Stomach smooth muscle (tissue), 2 donors: ENCODE measurements at regions not wholly inside any gene's neighbourhood (a gene's known extent, or its start where the extent isn't known, plus 50 kb on each side); places are given as distances from the start of the nearest gene placed in this dataset.
"Not testable (repeated sequence)": the region's sequence is repeated elsewhere in the genome, so short reads cannot be mapped to it uniquely, and the experiment has no call there.

Experiments used
- H3K27ac ChIP-seq: one replicate; pipeline ENCODE4 v1.7.0; 2013; ENCODE audit warnings: mild to moderate bottlenecking, low read length, inconsistent platforms
- H3K27me3 ChIP-seq, 2 donors: one replicate each; pipeline ENCODE4 v1.7.0; 2013; ENCODE audit warnings: low read length in 2 of 2; ENCODE audit not compliant: insufficient read depth in 2 of 2, control insufficient read depth in 1 of 2
- H3K36me3 ChIP-seq, 2 donors: one replicate each; pipeline ENCODE4 v1.7.0; 2013; ENCODE audit warnings: low read length in 2 of 2; ENCODE audit not compliant: control insufficient read depth in 2 of 2, insufficient read depth in 2 of 2
- H3K4me1 ChIP-seq: one replicate; pipeline ENCODE4 v1.7.0; 2013; ENCODE audit warnings: low read length; ENCODE audit not compliant: control insufficient read depth, insufficient read depth
- H3K4me3 ChIP-seq, 2 donors: one replicate each; pipeline ENCODE4 v1.7.0; 2013; ENCODE audit warnings: low read length in 2 of 2
- H3K9ac ChIP-seq, 2 donors: one replicate each; pipeline ENCODE4 v1.7.0; 2013; ENCODE audit warnings: low read length in 2 of 2, mild to moderate bottlenecking in 1 of 2
- H3K9me3 ChIP-seq, 2 donors: one replicate each; pipeline ENCODE4 v1.7.0; 2013; ENCODE audit warnings: low read length in 2 of 2; ENCODE audit not compliant: control insufficient read depth in 2 of 2
- donor health status: healthy.
- donor health status: Pancreatic carcinoma.

DNA sequence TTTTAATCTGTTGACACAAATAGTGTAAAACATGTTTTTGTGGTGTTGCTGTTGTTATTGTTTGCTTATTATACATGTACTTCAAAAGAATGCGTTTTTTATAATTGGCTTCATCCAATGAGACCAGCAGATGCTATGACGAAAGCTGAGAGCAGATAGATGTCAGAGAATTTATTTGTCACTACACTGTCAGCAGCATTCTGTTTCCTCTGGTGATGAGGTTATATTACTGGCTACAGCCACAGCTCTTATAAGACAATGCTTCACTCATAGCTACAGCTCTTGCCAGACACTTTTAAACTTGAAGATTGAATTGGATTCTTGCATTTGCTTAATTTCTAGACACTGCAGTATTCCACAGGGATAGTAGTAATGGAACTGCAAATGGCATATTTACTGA lies 860.5 kb downstream of the TBC1D32 start:
- Histone ChIP-seq H3K27me3 (no peaks in the 10 kb centered on the region), H3K4me1 (no peaks in the 10 kb centered on the region), H3K4me3 (no peak overlapping the region), H3K36me3 (no peaks in the 10 kb centered on the region), H3K9ac (no peak overlapping the region), H3K9me3 (peaks cover 0 to 3% of the 10 kb centered on the region in 2 donors), H3K27ac (no peak overlapping the region)

GRCh38 chr6:120468486-120468885 lies 865.8 kb downstream of the TBC1D32 start:
- H3K9me3 ChIP-seq: peaks cover 0 to 3% of the 10 kb centered on the region in 2 donors
- no peak overlapping the region for H3K27ac ChIP-seq
- no peaks in the 10 kb centered on the region for H3K36me3 ChIP-seq
- no peaks in the 10 kb centered on the region for H3K27me3 ChIP-seq
- H3K4me1 ChIP-seq: no peaks in the 10 kb centered on the region
- no peak overlapping the region for H3K9ac ChIP-seq
- H3K4me3 ChIP-seq: no peak overlapping the region

DNA sequence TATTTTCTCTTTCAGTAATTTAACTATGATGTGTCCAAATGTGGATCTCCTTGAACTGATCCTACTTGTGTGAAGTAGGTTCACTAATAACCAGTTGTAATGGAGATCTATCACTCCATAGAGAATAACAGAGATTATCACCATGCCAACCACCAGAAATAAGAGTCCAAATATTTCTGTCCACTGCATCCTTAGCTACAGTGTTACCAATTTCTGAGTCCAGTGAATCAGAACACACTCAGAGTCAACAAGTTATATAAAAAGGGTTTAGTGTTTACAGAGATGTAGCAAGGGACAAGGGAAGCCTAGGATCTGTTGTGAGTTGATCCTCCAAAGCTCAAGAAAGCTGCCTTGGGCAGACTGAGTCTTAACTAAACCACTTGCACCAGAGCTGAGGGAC lies 882.8 kb downstream of the TBC1D32 start:
- no peaks in the 10 kb centered on the region for H3K27me3 ChIP-seq
- H3K9ac ChIP-seq: no peak overlapping the region
- H3K4me3 ChIP-seq: no peak overlapping the region
- H3K4me1 ChIP-seq: no peaks in the 10 kb centered on the region
- no peaks in the 10 kb centered on the region for H3K36me3 ChIP-seq
- no peaks in the 10 kb centered on the region for H3K9me3 ChIP-seq
- H3K27ac ChIP-seq: no peak overlapping the region

DNA sequence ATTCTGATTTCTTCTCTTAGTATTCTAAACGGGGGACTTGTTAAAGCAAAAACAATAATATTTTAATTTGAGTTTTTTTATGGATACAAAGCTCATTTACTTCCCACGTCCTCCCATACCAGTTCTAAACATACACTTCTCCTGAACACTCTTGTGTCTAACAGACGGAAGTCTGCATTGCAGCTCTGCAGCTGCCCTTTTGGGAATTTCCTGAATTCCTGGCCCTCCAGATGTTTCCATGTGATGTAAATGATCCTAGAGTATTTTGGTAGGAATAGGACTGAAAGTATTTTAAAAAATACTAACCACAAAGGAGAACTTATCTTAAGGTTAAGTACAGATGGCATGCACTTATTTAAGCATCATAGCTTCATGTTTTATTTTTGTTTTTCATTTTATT lies 886.7 kb downstream of the TBC1D32 start:
- Histone ChIP-seq H3K4me1 (no peaks in the 10 kb centered on the region), H3K9me3 (no peaks in the 10 kb centered on the region), H3K27me3 (no peaks in the 10 kb centered on the region), H3K27ac (no peak overlapping the region), H3K4me3 (no peak overlapping the region), H3K36me3 (no peaks in the 10 kb centered on the region), H3K9ac (no peak overlapping the region)

GRCh38 chr6:120432840-120433239 lies 901.4 kb downstream of the TBC1D32 start:
- not testable (repeated sequence) for H3K36me3 ChIP-seq, H3K4me1 ChIP-seq, H3K27me3 ChIP-seq, H3K27ac ChIP-seq, H3K9me3 ChIP-seq, H3K4me3 ChIP-seq, H3K9ac ChIP-seq

GRCh38 chr6:120431841-120432240 lies 902.4 kb downstream of the TBC1D32 start:
- H3K27ac ChIP-seq: no peak overlapping the region
- H3K4me1 ChIP-seq: no peaks in the 10 kb centered on the region
- H3K9ac ChIP-seq: no peak overlapping the region
- H3K9me3 ChIP-seq: no peaks in the 10 kb centered on the region
- H3K27me3 ChIP-seq: no peaks in the 10 kb centered on the region
- H3K4me3 ChIP-seq: no peak overlapping the region
- H3K36me3 ChIP-seq: no peaks in the 10 kb centered on the region

- no peaks in the 10 kb centered on the region for H3K4me1 ChIP-seq
- H3K4me3 ChIP-seq: no peak overlapping the region
- H3K27me3 ChIP-seq: no peaks in the 10 kb centered on the region
- no peaks in the 10 kb centered on the region for H3K9me3 ChIP-seq
- H3K36me3 ChIP-seq: no peaks in the 10 kb centered on the region
- H3K27ac ChIP-seq: no peak overlapping the region
- H3K9ac ChIP-seq: no peak overlapping the region
Observed at GRCh38 chr6:120411394-120411793, 922.9 kb downstream of the TBC1D32 start.

DNA sequence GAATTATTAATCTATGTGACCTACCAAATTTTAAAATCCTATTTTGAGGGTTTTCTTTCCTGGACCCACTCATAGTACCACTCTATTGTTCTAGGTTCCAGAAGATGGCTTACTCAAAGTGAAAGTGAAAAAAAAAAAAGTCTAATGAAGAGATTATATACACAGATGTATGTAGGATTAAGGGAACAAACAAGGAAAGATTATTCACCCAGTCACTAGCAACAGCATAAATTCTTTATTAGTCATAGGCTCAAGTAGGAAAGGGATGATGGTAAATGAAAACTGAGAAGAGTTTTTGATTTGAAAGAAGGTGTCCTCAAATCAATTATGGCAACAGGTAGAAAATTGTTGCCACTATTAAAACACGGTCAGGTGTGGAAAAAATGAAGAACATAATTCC lies 923.7 kb downstream of the TBC1D32 start:
- Histone ChIP-seq H3K4me1 (no peaks in the 10 kb centered on the region), H3K36me3 (no peaks in the 10 kb centered on the region), H3K9me3 (no peaks in the 10 kb centered on the region), H3K27me3 (no peaks in the 10 kb centered on the region), H3K27ac (no peak overlapping the region), H3K4me3 (no peak overlapping the region), H3K9ac (no peak overlapping the region)

GRCh38 chr6:120407696-120408095 lies 926.6 kb downstream of the TBC1D32 start:
- no peaks in the 10 kb centered on the region for H3K4me1 ChIP-seq
- H3K9ac ChIP-seq: no peak overlapping the region

GRCh38 chr6:120405947-120406346 lies 928.3 kb downstream of the TBC1D32 start:
- H3K36me3 ChIP-seq: no peaks in the 10 kb centered on the region
- no peaks in the 10 kb centered on the region for H3K4me1 ChIP-seq
- no peak overlapping the region for H3K27ac ChIP-seq
- no peaks in the 10 kb centered on the region for H3K27me3 ChIP-seq
- H3K4me3 ChIP-seq: no peak overlapping the region
- no peaks in the 10 kb centered on the region for H3K9me3 ChIP-seq
- no peak overlapping the region for H3K9ac ChIP-seq

More at GRCh38 chr6:120407696-120408095, 926.6 kb downstream of the TBC1D32 start:
- H3K9me3 ChIP-seq: no peaks in the 10 kb centered on the region
- H3K4me3 ChIP-seq: no peak overlapping the region
- no peaks in the 10 kb centered on the region for H3K36me3 ChIP-seq
- H3K27ac ChIP-seq: no peak overlapping the region
- H3K27me3 ChIP-seq: no peaks in the 10 kb centered on the region

DNA sequence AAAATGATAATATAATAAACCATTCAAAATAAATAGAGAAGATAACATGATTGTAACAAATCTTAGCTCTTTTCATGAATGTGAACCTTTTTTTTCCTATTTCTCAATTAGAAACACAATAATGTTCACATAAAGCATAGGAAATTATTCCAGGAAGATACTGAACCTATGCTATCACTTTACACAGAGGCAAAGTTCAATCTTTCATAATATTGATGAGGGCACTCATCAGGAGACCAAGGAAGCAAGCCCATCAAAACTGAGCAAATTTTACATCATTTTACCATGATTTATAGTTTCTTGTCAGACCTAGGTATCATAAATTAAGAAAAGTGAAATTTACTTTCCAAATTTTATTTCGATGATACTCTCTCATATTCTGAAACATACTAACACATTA lies 938.5 kb downstream of the TBC1D32 start:
- Histone ChIP-seq H3K36me3 (no peaks in the 10 kb centered on the region), H3K4me1 (no peaks in the 10 kb centered on the region), H3K9me3 (no peaks in the 10 kb centered on the region), H3K27ac (no peak overlapping the region), H3K27me3 (no peaks in the 10 kb centered on the region), H3K9ac (no peak overlapping the region), H3K4me3 (no peak overlapping the region)

GRCh38 chr6:120395330-120395729 lies 939.0 kb downstream of the TBC1D32 start:
- Histone ChIP-seq H3K4me1 (no peaks in the 10 kb centered on the region), H3K27ac (no peak overlapping the region), H3K4me3 (no peak overlapping the region), H3K36me3 (no peaks in the 10 kb centered on the region), H3K27me3 (no peaks in the 10 kb centered on the region), H3K9me3 (no peaks in the 10 kb centered on the region), H3K9ac (no peak overlapping the region)
